ENCODE measurements at regions not wholly inside any gene's neighbourhood (a gene's known extent, or its start where the extent isn't known, plus 50 kb on each side); places are given as distances from the start of the nearest gene placed in this dataset.

- DNase-seq (ENCODE audit: insufficient read length, low spot score) (no peak), FAIRE-seq (no peak)
- TF ChIP-seq CTCF (IDR thresholded peaks at IDR 0.05; ENCODE audit: insufficient read depth, missing control alignments), result no peak
These were observed 1593.1 kb upstream of the TENM4 start for GRCh38 chr11:81033779-81034540.

GRCh38 chr11:81032906-81033305 is 1592.1 kb upstream of the TENM4 start:
- no peak for DNase-seq (ENCODE audit: insufficient read length, low spot score)
- no peak for TF ChIP-seq CTCF (IDR thresholded peaks at IDR 0.05; ENCODE audit: insufficient read depth, missing control alignments)
- FAIRE-seq, result no peak

DNA sequence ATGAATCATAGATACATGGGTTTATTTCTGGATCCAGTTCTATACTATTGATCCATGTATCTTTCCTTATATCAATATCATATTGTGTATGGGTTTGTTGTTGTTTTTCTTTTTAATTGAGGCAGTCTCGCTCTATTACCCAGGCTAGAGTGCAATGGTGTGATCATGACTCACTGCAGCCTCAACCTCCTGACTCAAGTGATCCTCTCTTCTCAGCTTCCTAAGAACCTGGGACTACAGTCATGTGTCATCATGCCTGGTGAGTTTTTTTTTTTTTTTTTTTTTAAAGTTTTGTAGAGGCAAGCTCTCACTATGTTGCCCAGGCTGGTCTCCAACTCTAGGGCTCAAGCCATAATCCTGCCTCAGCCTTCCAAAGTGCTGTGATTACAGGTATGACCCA is 1589.4 kb upstream of the TENM4 start:
- no peak for FAIRE-seq
- no peak for TF ChIP-seq CTCF (IDR thresholded peaks at IDR 0.05; ENCODE audit: insufficient read depth, missing control alignments)
- no peak for DNase-seq (ENCODE audit: insufficient read length, low spot score)

DNA sequence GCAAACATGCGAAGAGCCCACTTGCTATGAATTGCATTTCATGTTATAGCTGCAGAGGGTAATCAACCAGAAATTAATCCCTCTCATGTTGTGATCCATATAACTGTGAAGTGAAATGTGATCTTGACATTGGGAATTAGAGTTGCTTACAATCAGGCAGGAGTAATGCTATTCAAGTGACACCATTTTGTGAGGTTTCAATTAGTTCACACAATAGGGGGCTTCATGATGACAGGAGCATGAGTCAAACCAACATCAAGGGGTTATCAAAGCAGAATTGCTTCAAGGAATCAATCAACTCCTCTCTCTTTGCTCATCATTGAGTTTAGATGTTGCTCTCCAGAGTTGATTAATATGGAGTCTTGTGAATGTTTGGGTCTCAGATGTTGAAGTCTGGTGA is 1585.2 kb upstream of the TENM4 start:
- FAIRE-seq (no peak), DNase-seq (ENCODE audit: insufficient read length, low spot score) (no peak)
- no peak for TF ChIP-seq CTCF (IDR thresholded peaks at IDR 0.05; ENCODE audit: insufficient read depth, missing control alignments)

- TF ChIP-seq CTCF (IDR thresholded peaks at IDR 0.05; ENCODE audit: insufficient read depth, missing control alignments), result no peak
- DNase-seq (ENCODE audit: insufficient read length, low spot score) (no peak), FAIRE-seq (no peak)
These were observed 1581.2 kb upstream of the TENM4 start for GRCh38 chr11:81022057-81022456.

- DNase-seq (ENCODE audit: insufficient read length, low spot score) (no peak), FAIRE-seq (no peak)
- no peak for TF ChIP-seq CTCF (IDR thresholded peaks at IDR 0.05; ENCODE audit: insufficient read depth, missing control alignments)
These were observed 1569.8 kb upstream of the TENM4 start for GRCh38 chr11:81010631-81011030.

DNA sequence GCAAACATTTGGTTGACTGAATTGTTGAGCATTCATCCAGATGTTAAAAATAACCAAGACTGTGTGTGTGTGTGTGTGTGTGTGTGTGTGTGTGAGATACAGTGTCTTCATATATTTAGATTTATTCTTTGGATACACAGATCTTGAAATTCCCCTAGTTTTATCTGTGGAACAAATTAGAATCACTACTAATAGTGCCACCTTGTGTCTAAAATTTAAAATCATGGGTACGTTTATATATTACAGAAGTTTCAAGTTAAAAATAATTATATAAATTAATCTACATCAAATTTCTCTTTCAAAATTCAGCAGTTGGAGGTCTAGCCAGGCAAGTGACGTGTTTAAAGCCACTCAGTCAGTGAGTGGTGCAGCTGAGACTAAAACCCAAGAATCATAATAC is 1566.2 kb upstream of the TENM4 start:
- no peak for TF ChIP-seq CTCF (IDR thresholded peaks at IDR 0.05; ENCODE audit: insufficient read depth, missing control alignments)
- no peak for FAIRE-seq
- DNase-seq (ENCODE audit: insufficient read length, low spot score), result no peak
